NCI-H1048 (cell line): ENCODE measurements at regions not wholly inside any gene's neighbourhood (a gene's known extent, or its start where the extent isn't known, plus 50 kb on each side); places are given as distances from the start of the nearest gene placed in this dataset.
"Not testable (repeated sequence)": the region's sequence is repeated elsewhere in the genome, so short reads cannot be mapped to it uniquely, and the experiment has no call there.

ENCODE experiments used
- DNase-seq: peaks from one replicate; lab custom pipeline; 2025; lab: John Stamatoyannopoulos, UW

DNA sequence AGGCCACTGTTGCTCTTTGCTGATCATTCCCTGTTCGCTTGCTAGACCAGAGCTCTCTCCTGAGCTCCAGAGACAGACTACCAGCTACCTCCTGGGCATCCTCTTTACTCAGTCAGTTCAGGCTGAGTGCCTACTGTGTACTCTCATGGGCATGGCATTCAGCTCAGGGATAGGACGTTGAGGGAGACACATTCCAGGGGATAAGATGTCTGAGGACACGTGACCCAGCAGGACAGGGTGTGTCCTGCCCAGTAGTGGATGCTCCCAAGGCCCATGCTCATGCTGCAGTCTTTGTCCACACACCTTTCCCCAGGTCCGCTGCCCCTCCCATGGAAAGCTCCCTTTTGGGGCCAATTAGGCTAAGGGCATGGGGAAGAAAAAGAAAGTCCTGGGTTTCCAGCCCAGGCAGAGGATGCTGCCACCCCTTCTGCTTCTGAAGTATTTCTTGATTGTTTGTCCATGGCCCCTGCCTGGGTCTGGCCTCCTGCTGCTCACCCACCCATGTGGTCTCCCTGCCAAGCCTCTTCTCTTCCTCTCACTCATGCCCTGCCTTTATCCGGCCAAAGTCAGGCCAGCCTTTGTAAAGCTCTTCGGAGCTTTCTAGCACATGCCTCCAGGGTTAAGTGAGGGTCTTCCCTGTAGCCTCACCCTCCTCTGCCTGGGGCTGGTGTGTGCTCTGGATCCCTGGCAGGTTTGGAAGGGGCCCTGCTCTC lies 60.5 kb upstream of the PITX1 start:
- no peak for DNase-seq

DNA sequence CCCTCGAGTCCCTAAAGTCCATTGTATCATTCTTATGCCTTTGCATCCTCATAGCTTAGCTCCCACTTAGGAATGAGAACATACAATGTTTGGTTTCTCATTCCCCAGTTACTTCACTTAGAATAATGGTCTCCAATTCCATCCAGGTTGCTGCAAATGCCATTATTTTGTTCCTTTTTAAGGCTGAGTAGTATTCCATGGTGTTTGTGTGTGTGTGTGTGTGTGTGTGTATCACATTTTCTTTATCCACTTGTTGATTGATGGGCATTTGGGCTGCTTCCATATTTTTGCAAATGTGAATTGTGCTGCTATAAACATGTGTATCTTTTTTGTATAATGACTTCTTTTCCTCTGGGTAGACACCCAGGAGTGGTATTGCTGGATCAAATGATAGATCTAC lies 59.5 kb upstream of the PITX1 start:
- not testable (repeated sequence) for DNase-seq

DNA sequence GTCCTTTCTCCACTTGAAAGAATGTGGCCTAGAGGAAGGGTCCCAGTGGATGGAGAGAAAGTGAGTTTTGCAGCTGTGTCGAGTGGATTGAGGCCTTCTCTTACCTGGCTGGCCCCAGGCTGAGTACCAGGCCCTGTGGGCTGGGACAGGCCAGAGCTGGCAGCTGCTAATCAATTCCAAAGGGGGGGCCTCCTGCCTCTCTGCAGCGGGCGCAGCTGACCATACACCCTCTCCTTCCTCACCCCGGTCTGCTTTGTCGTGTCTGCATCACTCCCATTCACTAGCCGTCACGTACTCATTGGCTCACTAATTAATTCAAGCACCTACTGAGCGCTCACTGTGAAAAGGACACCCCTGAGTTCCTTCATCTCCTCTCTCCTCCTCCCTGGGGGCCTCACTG lies 58.4 kb upstream of the PITX1 start:
- DNase-seq: no peak

DNA sequence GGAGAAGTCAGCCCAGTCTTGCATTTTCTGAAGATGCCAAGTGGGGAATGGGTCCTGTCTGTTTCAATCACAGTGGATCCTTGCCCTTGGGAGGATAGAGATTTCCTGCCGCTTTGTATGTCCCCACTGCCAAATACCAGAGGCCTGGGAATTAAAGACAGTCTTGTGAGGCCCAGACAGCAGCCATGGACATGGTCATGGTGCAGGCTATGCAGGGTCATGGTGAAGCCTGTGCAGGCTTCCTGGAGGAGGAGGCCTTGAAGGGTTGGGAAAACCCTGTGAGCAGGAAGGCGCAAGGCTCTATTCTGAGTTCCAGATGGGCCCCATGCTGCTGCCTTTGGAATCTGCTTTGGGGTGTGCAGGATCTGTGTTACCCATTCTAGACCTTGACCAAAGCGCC lies 57.3 kb upstream of the PITX1 start:
- no peak for DNase-seq

DNA sequence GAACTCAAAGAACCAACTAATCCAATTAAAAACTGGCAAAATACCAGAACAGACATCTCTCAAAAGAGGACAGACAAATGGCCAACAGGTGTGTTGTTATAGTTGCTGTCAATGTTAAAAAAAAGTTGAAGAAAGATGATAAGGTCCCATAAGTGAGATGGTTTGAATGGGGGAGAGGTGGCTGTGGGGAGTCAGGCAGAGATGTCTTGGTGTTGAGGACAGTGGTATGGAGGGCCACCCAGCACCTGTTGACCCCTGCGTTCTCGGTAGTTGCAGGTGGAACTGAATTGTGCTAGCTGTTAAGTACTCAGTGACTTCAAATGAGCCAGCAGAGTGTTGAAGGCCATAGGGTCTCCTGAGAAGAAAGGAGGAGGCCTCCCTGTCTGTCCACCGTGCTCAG lies 55.9 kb upstream of the PITX1 start:
- no peak for DNase-seq

DNA sequence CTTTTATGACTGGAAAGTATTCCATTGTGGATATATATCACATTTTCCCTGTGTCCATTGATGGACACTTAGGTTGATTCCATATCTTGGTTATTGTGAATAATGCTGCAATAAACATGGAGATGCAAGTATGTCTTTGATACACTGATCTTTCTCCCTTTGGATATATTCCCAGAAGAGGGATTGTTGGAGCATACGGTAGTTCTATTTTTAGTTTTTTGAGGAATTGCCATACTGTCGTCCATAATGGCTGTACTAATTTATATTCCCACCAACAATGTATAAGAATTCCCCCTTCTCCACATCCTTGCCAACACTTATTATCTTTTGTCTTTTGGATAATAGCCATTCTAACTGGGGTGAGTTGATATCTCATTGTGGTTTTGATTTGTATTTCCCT lies 54.9 kb upstream of the PITX1 start:
- no peak for DNase-seq

DNA sequence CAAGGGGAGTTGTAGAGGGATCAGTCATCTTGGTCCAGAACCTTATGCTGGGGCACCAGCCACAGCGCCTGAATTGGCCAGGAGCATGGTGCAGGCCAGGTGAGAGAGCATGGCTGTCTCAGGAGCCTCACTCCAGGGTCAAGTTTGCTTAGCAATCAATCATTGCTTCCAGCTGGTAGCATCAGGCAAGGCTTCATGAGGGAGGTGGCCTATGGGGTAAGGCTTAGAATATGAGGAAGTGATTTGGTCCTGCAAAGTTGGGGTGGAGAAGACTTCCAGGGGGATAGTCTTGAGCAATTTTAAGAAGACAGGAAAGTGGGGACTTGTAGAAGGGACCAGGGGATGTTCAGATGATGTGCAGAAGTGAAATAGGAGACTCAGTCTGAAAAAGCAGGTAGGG lies 53.9 kb upstream of the PITX1 start:
- DNase-seq: no peak

DNA sequence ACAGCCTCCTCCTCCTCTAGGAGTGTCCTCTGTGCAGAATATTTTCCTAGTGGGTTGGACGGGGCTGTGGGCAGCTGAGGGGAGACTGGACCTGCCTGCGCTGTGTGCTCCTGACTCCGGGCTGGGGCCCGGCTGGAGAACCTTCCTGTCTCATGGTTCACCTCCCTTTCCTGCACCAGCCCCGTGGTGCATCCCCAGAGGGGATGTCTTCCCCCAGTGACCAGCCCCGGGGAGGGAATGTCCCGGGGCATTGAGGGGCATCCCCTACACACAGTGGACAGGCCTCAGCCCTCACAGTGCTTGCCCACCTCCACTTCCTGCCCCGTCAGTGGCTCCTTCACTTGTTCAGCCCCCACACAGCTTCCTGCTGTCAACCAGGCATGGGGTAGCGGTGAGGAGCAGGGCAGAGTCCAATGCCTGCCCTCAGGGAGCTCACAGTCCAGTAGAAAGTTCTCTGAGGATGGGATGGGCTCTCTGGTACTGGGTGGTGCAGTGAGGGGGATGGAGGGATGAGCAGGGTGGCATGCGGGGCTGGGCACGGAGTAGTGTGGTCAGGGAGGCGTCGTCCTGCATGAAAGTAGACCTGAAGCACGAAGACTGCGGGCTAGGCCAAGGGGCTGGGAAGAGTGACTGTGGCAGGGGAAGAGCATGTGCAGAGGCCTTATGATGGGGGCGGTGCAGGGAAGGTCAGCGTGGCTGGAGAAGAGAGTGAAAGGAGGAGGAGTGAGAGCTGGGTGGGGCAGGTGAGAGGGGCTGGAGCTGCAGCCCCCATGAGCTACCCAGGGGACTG lies 52.1 kb upstream of the PITX1 start:
- DNase-seq: no peak

DNA sequence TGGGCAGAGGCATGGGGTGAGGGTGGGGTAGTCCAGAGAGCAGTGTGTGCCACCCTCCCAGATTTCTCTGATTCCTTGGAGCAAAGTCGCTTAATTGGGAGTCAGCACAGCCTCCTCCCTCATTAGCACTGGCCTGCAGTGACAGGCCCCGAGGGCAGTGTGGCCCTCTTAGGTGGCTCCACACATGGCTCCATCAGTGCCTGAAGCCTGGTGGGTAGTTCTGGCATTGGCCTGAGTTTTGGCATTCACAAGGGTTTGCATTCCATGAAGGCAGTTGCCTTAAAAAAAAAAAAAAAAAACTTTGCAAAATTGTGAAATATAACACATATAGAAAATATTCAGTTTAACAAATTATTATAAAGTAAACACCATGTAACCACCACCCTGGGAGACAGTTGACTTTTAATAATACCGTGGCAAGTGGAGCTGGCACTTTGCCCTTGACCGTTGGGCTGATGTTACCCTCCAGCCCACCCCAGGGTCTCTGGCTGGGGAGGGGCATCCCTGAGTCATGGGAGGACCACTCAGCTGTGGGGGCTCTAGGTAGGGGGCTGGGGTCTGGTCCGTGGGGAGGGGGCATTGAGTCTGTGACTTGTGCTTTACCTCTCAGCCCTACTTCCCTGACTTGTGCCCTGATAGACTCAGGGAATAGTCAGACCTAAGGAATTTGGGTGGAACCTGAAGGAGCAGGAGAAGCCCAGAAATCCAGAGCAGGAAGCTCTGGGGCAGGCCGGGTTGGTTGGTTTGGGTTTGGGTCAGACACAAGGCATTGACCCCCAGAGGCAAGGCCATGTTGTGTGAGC lies 51.3 kb upstream of the PITX1 start:
- DNase-seq: no peak
